ENCODE measurements at regions not wholly inside any gene's neighbourhood (a gene's known extent, or its start where the extent isn't known, plus 50 kb on each side); places are given as distances from the start of the nearest gene placed in this dataset.

- Mint-ChIP-seq H3K4me1 (ENCODE audit: low read depth) (no peaks in the 10 kb centered on the region), H3K27me3 (ENCODE audit: insufficient read depth) (peaks cover 12% of the 10 kb centered on the region), H3K4me3 (no peak overlapping the region), H3K9me3 (peaks cover 17% of the 10 kb centered on the region), H3K36me3 (ENCODE audit: low read depth) (no peaks in the 10 kb centered on the region), H3K27ac (no peak overlapping the region)
- no peak for TF ChIP-seq CTCF (IDR thresholded peaks at IDR 0.05)
- DNase-seq: no peak
Measured at GRCh38 chr11:129314371-129314770, 61.3 kb upstream of the BARX2 start.

GRCh38 chr11:129313541-129314297, 61.9 kb upstream of the BARX2 start:
- no peak for DNase-seq
- no peaks in the 10 kb centered on the region for H3K36me3 Mint-ChIP-seq (ENCODE audit: low read depth)
- no peaks in the 10 kb centered on the region for H3K4me1 Mint-ChIP-seq (ENCODE audit: low read depth)
- TF ChIP-seq CTCF (IDR thresholded peaks at IDR 0.05): no peak
- H3K27me3 Mint-ChIP-seq (ENCODE audit: insufficient read depth): peaks cover 12% of the 10 kb centered on the region
- H3K9me3 Mint-ChIP-seq: peaks cover 20% of the 10 kb centered on the region
- H3K4me3 Mint-ChIP-seq: no peak overlapping the region
- H3K27ac Mint-ChIP-seq: no peak overlapping the region

DNA sequence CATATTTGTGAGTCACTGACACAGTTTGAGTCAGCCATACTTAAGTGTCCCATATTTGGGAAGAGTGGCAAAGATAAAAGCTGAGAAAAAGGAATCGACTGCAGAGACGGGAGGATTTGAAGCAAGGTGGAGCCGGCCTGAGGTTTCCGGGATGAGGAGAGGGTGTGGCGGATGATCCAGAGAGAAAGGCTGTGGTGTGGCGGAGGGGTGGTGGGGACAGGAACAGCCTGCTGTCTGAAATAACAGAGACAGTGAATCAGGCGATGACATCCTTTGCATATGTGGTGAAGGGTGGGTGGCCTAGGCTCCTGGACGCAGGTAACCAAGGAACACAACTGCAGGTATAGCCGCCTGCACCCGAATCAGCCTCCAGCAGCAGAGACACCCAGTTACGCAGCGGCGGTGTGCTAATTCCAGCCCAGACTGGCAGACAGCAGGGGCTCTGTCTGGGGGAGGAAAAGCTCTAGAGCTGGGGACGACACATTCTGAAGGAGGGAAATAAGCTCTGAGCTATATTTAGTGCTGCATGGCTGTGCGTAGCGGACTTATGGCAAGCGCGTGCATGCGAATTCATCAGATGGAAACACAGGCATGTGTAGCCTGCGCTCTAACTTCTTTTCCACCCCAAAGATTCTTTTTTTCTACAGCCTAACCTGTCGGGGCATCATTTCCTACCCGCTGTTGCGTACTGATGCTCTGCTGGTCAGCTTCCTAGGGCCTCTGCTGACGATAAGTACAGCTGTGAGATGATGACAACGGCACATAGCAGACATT, 62.7 kb upstream of the BARX2 start:
- no peak overlapping the region for H3K4me3 Mint-ChIP-seq
- no peak overlapping the region for H3K27ac Mint-ChIP-seq
- TF ChIP-seq CTCF (IDR thresholded peaks at IDR 0.05): no peak
- H3K36me3 Mint-ChIP-seq (ENCODE audit: low read depth): no peaks in the 10 kb centered on the region
- H3K4me1 Mint-ChIP-seq (ENCODE audit: low read depth): no peaks in the 10 kb centered on the region
- no peak for DNase-seq
- peaks cover 19% of the 10 kb centered on the region; the same call in 1 of the 2 replicates for H3K27me3 Mint-ChIP-seq (ENCODE audit: insufficient read depth)
- H3K9me3 Mint-ChIP-seq: peaks cover 20% of the 10 kb centered on the region

- Mint-ChIP-seq H3K27ac (no peak overlapping the region), H3K4me3 (no peak overlapping the region), H3K4me1 (ENCODE audit: low read depth) (no peaks in the 10 kb centered on the region), H3K27me3 (ENCODE audit: insufficient read depth) (peaks cover 16% of the 10 kb centered on the region; the same call in 1 of the 2 replicates), H3K36me3 (ENCODE audit: low read depth) (no peaks in the 10 kb centered on the region), H3K9me3 (peaks cover 20% of the 10 kb centered on the region)
- TF ChIP-seq CTCF (IDR thresholded peaks at IDR 0.05): no peak
- no peak for DNase-seq
Measured at GRCh38 chr11:129308241-129308865, 67.3 kb upstream of the BARX2 start.

- Mint-ChIP-seq H3K27me3 (ENCODE audit: insufficient read depth) (peaks cover 16% of the 10 kb centered on the region; the same call in 1 of the 2 replicates), H3K9me3 (peaks cover 20% of the 10 kb centered on the region), H3K4me1 (ENCODE audit: low read depth) (no peaks in the 10 kb centered on the region), H3K27ac (no peak overlapping the region), H3K36me3 (ENCODE audit: low read depth) (no peaks in the 10 kb centered on the region), H3K4me3 (no peak overlapping the region)
- DNase-seq: no peak
- no peak for TF ChIP-seq CTCF (IDR thresholded peaks at IDR 0.05)
Measured at GRCh38 chr11:129307162-129307561, 68.5 kb upstream of the BARX2 start.
